KMS-11 (cell line): ENCODE measurements at regions not wholly inside any gene's neighbourhood (a gene's known extent, or its start where the extent isn't known, plus 50 kb on each side); places are given as distances from the start of the nearest gene placed in this dataset.

Source experiments
- H2AFZ ChIP-seq: fragments of 200-600 bp; sonication (generic); 2 replicates; pipeline ENCODE4 v1.6.1; 2016; ENCODE audit warnings: antibody characterized with exemption, mixed run types, low read depth
- H3K27ac ChIP-seq: fragments of 200-600 bp; sonication (generic); 2 replicates; pipeline ENCODE4 v1.6.1; 2016; ENCODE audit warnings: mild to moderate bottlenecking, mixed run types
- H3K27me3 ChIP-seq: fragments of 200-600 bp; sonication (generic); 2 replicates; pipeline ENCODE4 v1.6.1; 2017; ENCODE audit warnings: mild to moderate bottlenecking, low read depth, mixed run types, moderate library complexity; ENCODE audit not compliant: insufficient read depth
- H3K36me3 ChIP-seq: fragments of 200-600 bp; sonication (generic); 2 replicates; pipeline ENCODE4 v1.6.1; 2017; ENCODE audit warnings: mild to moderate bottlenecking, mixed run types; ENCODE audit not compliant: insufficient read depth
- H3K4me1 ChIP-seq: fragments of 200-600 bp; sonication (generic); 2 replicates; pipeline ENCODE4 v1.6.1; 2016; ENCODE audit warnings: mild to moderate bottlenecking, low read depth, mixed run types; ENCODE audit not compliant: poor library complexity, severe bottlenecking
- H3K4me2 ChIP-seq: fragments of 200-600 bp; sonication (generic); 2 replicates; pipeline ENCODE4 v1.7.0; 2016; ENCODE audit warnings: mild to moderate bottlenecking, mixed run types
- H3K4me3 ChIP-seq: fragments of 200-600 bp; sonication (generic); IDR thresholded peaks from 2 replicates; pipeline ENCODE4 v1.6.1; 2017; ENCODE audit warnings: low read depth, low read length, mixed read lengths; ENCODE audit not compliant: insufficient read depth
- H3K79me2 ChIP-seq: fragments of 200-600 bp; sonication (generic); 2 replicates; pipeline ENCODE4 v1.6.1; 2016; ENCODE audit warnings: low read depth, mixed run types; ENCODE audit not compliant: insufficient read depth
- H3K9ac ChIP-seq: fragments of 200-600 bp; sonication (generic); 2 replicates; pipeline ENCODE4 v1.6.1; 2016; ENCODE audit warnings: mild to moderate bottlenecking, mixed run types
- H4K20me1 ChIP-seq: fragments of 200-600 bp; sonication (generic); 2 replicates; pipeline ENCODE4 v1.6.1; 2016; ENCODE audit warnings: mild to moderate bottlenecking, mixed run types; ENCODE audit not compliant: insufficient read depth
- CTCF ChIP-seq: fragments of 200-600 bp; sonication (generic); conservative IDR thresholded peaks from 2 replicates; pipeline ENCODE4 v1.6.1; 2017; ENCODE audit warnings: low read depth, mild to moderate bottlenecking, antibody characterized with exemption, low read length, moderate library complexity, mixed read lengths

DNA sequence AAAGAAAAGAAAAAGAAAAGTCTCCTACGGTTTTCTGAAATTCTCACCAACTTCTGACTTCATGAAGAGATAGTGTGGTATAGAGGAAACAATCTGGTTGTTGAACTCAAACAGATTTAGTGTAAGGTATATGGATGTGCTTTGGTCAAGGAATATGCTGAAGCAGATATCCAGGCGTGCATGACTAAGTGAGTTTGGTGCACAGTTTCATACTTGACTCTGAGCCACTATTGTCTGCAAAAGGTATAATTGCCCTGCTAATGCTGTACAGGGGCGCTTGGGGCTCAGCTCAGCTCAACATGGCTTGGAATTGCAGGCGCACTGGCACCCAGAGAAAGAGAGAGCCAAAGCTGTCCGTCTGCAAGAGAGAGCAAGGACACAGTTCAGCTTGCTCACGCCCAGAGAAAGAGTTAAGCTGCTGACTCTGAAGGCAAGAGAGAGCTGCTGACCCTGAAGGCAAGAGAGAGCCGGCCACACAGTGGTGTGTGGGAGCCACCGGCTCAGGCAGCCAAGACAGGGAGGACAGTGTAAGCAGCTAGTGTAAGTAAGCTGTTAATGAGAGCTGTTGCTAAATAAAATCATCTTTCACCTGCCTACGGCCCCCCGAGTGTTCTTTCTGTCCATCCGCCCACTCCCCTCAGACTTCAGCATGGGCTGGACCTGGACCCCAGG lies 66.4 kb upstream of the SLC38A4 start:
- no peak for TF ChIP-seq CTCF
- Histone ChIP-seq H3K4me1 (no peaks in the 10 kb centered on the region), H2AFZ (no peak overlapping the region), H3K9ac (no peak overlapping the region), H3K27me3 (no peaks in the 10 kb centered on the region), H3K27ac (no peak overlapping the region), H3K4me2 (no peak overlapping the region), H3K4me3 (no peak overlapping the region), H4K20me1 (no peaks in the 10 kb centered on the region), H3K36me3 (no peaks in the 10 kb centered on the region), H3K79me2 (no peaks in the 10 kb centered on the region)

DNA sequence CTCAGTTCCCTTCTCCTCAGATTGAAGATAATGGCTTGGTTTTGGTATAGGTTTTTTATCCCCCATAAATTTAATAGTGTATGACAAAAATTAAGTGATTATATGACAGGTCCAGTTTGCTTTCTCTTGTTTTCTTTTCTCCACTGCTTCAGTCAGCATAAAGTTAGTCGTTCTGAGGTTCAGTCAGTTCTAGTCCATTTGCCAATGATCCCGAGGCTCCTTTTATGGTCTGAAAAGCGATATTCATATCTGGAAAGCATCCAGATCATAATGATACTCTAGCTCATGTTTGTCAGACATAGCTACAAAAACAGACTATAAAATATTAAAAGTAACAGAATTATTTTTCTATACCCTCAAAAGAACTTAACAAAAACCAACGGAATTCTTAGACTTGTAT lies 67.1 kb upstream of the SLC38A4 start:
- no peak overlapping the region for H3K27ac ChIP-seq
- no peak overlapping the region for H3K9ac ChIP-seq
- no peaks in the 10 kb centered on the region for H3K4me1 ChIP-seq
- no peak overlapping the region for H3K4me3 ChIP-seq
- H3K36me3 ChIP-seq, result no peaks in the 10 kb centered on the region
- no peaks in the 10 kb centered on the region for H4K20me1 ChIP-seq
- H3K79me2 ChIP-seq, result no peaks in the 10 kb centered on the region
- no peak for TF ChIP-seq CTCF
- no peak overlapping the region for H3K4me2 ChIP-seq
- H2AFZ ChIP-seq, result no peak overlapping the region
- no peaks in the 10 kb centered on the region for H3K27me3 ChIP-seq

DNA sequence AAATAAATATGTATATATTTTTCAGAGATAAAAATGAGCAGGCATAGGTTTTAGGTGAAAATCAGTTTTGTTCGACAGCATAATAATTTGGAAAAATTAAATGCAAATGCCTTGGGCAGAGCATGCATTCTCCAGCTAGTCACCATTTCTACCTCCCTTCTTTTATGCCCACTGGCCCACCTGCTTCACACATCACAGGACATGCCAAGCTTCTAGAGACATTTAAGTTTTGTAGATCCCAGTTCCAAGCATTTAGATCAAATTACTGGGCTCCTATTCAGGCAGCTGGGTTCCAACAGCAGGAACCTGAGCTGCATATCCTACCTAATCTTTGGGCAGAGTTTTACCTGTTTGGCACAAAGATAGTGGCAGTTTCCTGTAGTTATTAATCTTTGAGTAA lies 67.6 kb upstream of the SLC38A4 start:
- Histone ChIP-seq H3K4me1 (no peaks in the 10 kb centered on the region), H3K36me3 (no peaks in the 10 kb centered on the region), H3K27me3 (no peaks in the 10 kb centered on the region), H4K20me1 (no peaks in the 10 kb centered on the region), H2AFZ (no peak overlapping the region), H3K9ac (no peak overlapping the region), H3K4me2 (no peak overlapping the region), H3K27ac (no peak overlapping the region), H3K4me3 (no peak overlapping the region), H3K79me2 (no peaks in the 10 kb centered on the region)
- TF ChIP-seq CTCF, result no peak

- H4K20me1 ChIP-seq, result no peaks in the 10 kb centered on the region
- no peak overlapping the region for H3K4me3 ChIP-seq
- H3K4me2 ChIP-seq, result no peak overlapping the region
- no peaks in the 10 kb centered on the region for H3K36me3 ChIP-seq
- TF ChIP-seq CTCF, result no peak
- H3K27me3 ChIP-seq, result no peaks in the 10 kb centered on the region
- no peaks in the 10 kb centered on the region for H3K79me2 ChIP-seq
- no peak overlapping the region for H3K27ac ChIP-seq
- H2AFZ ChIP-seq, result no peak overlapping the region
- no peak overlapping the region for H3K9ac ChIP-seq
- H3K4me1 ChIP-seq, result peaks cover 1% of the 10 kb centered on the region
Measured at GRCh38 chr12:46895726-46896125, 69.9 kb upstream of the SLC38A4 start.
